Right lobe of liver (tissue), 6 donors: ENCODE measurements at regions not wholly inside any gene's neighbourhood (a gene's known extent, or its start where the extent isn't known, plus 50 kb on each side); places are given as distances from the start of the nearest gene placed in this dataset.
"Not testable (repeated sequence)": the region's sequence is repeated elsewhere in the genome, so short reads cannot be mapped to it uniquely, and the experiment has no call there.

Experiments
- ATAC-seq, 4 donors: fragments of 200-7000 bp; cut with Tn5 transposase; one replicate each; pipeline ENCODE4 v1.9.1; 2020; ENCODE audit warnings: mild to moderate bottlenecking in 4 of 4, moderate library complexity in 4 of 4
- DNase-seq, 3 donors: peaks; one replicate each; pipeline ENCODE4 v3.0.0-alpha.2; 2020
- H3K27ac ChIP-seq, 3 donors: fragments of 200-600 bp; one replicate each; pipeline ENCODE4 v1.8.0; 2022
- H3K27me3 ChIP-seq, 2 donors: fragments of 200-600 bp; one replicate each; pipeline ENCODE4 v1.8.0; 2022
- H3K36me3 ChIP-seq, 4 donors: fragments of 200-600 bp; sonication (generic) in 1 of 4; one replicate each; pipeline versions ENCODE4 v1.5.1 to v1.8.0; 2017 to 2022; ENCODE audit warnings: control low read depth in 1 of 4
- H3K4me1 ChIP-seq, 4 donors: fragments of 200-600 bp; sonication (generic) in 1 of 4; one replicate each; pipeline versions ENCODE4 v1.5.1 to v1.8.0; 2017 to 2022; ENCODE audit warnings: control low read depth in 1 of 4
- H3K4me3 ChIP-seq, 3 donors: fragments of 200-600 bp; one replicate each; pipeline ENCODE4 v1.8.0; 2022
- H3K9me3 ChIP-seq, 4 donors: fragments of 200-600 bp; sonication (generic) in 1 of 4; one replicate each; pipeline versions ENCODE4 v1.5.1 to v1.8.0; 2017 to 2022; ENCODE audit warnings: control low read depth in 1 of 4
- POLR2A ChIP-seq: fragments of 450-650 bp; IDR thresholded peaks from one replicate; pipeline ENCODE4 v1.6.1; 2017; ENCODE audit warnings: antibody characterized with exemption, mild to moderate bottlenecking
- WGBS: methylation state at CpG from one replicate; pipeline ENCODE4 v1.1.6; 2018; ENCODE audit warnings: low coverage, low lambda C conversion rate; ENCODE audit not compliant: insufficient coverage; ENCODE audit errors: missing lambda C conversion rate; 5-methylcytosine and 5-hydroxymethylcytosine counted together
- intact Hi-C, 2 donors: fragments of 100-400 bp; cut with DNase I; formaldehyde crosslinking; loops; one replicate each; pipeline versions ENCODE4 v1.11.2 to v1.14.1; 2022
- TF ChIP-seq, protein P1 (sequence below), 4 donors: fragments of 200-600 bp in 3 of 4; fragments of 450-650 bp in 1 of 4; IDR thresholded peaks; one replicate each; pipeline versions ENCODE4 v1.5.1 to v1.8.0; 2016 to 2022; ENCODE audit warnings: antibody characterized with exemption in 4 of 4, mild to moderate bottlenecking in 2 of 4
- donor health status: DM: no; HTN: yes; CAD: no.
- donor health status: DM: no; HTN: no; CAD: no.
- donor health status: DM: no; HTN: no; CAD: no.
- donor health status: DM: no; HTN: yes; CAD: no.
- donor health status: DM: no; HTN: yes; CAD: no.

DNA sequence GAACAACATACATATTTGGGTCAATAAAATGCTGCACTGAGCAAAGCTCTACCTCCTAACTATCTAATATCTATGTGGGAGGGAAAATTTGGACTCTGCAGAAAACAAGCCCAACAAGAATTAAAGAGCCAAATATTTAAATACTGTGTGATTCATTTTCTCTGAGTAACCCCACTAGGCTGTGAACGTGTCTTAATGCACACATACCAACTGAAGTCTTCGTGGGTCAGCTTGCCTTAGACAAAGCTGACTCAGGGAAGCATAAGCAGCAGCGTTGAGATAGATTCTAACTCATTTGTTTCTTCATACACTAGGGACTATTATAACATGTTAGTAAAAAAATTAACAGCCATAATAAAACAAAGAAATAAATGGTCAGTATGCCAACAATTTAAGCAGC is 114.3 kb downstream of the GJA1 start:
- ATAC-seq (no peak), DNase-seq (no peak)
- Histone ChIP-seq H3K27ac (no peak overlapping the region), H3K4me1 (no peaks in the 10 kb centered on the region), H3K9me3 (no peaks in the 10 kb centered on the region), H3K27me3 (no peaks in the 10 kb centered on the region), H3K4me3 (no peak overlapping the region), H3K36me3 (no peaks in the 10 kb centered on the region)
- intact Hi-C loops, result no loop called here
- WGBS, result 34% methylated on average over 3 of the region's 3 CpGs
- TF ChIP-seq, protein P1, sequence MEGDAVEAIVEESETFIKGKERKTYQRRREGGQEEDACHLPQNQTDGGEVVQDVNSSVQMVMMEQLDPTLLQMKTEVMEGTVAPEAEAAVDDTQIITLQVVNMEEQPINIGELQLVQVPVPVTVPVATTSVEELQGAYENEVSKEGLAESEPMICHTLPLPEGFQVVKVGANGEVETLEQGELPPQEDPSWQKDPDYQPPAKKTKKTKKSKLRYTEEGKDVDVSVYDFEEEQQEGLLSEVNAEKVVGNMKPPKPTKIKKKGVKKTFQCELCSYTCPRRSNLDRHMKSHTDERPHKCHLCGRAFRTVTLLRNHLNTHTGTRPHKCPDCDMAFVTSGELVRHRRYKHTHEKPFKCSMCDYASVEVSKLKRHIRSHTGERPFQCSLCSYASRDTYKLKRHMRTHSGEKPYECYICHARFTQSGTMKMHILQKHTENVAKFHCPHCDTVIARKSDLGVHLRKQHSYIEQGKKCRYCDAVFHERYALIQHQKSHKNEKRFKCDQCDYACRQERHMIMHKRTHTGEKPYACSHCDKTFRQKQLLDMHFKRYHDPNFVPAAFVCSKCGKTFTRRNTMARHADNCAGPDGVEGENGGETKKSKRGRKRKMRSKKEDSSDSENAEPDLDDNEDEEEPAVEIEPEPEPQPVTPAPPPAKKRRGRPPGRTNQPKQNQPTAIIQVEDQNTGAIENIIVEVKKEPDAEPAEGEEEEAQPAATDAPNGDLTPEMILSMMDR (IDR thresholded peaks at IDR 0.05), result no peak
- TF ChIP-seq POLR2A, result no peak

DNA sequence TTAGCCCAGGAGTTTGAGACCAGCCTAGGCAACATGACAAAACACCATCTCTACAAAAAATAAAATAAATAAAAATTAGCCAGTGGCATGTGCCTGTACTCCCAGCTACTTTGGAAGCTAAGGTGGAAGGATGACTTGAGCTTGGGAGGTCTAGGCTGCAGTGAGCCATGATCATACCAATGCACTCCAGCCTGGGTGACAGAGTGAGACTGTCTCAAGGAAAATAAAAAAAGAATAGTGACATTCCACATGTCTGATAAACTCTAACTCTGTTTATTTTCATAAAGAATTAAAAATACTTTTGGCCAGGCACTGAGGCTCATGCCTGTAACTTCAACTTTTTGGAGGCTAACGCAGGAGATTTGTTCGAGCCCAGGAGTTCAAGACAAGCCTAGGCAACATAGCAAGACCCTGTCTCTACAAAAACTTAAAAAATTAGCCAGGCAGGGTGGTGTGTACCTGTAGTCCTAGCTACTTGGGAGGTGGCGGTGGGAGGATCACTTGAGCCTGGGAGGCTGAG is 115.1 kb downstream of the GJA1 start:
- DNase-seq (no peak), ATAC-seq (no peak)
- Histone ChIP-seq H3K27ac (no peak overlapping the region), H3K36me3 (no peaks in the 10 kb centered on the region), H3K9me3 (no peaks in the 10 kb centered on the region), H3K4me1 (no peaks in the 10 kb centered on the region), H3K4me3 (no peak overlapping the region), H3K27me3 (no peaks in the 10 kb centered on the region)
- TF ChIP-seq POLR2A, result no peak
- TF ChIP-seq, protein P1 (IDR thresholded peaks at IDR 0.05), result no peak
- WGBS, result 65% methylated on average over 3 of the region's 3 CpGs
- intact Hi-C loops, result no loop called here

DNA sequence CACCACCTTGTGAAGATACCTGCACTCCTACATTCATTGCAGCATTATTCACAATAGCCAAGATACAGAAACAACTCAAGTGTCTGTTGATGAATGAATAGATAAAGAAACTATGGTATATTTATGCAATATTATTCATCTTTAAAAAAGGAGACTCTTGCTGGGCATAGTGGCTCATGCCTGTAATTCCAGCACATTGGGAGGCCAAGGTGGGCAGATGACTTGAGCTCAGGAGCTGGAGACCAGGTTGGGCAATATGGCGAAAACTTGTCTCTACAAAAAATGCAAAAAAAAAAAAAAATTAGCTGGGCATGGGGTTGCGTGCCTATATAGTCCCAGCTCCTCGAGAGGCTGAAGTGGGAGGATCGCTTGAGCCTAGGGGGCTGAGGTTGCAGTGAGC is 119.8 kb downstream of the GJA1 start:
- H3K9me3 ChIP-seq, result no peaks in the 10 kb centered on the region
- intact Hi-C loops, result no loop called here

GRCh38 chr6:121556149-121556548 is 120.7 kb downstream of the GJA1 start:
- H3K9me3 ChIP-seq, DNase-seq, H3K36me3 ChIP-seq, H3K4me3 ChIP-seq, H3K4me1 ChIP-seq, ATAC-seq, H3K27me3 ChIP-seq, H3K27ac ChIP-seq, intact Hi-C loops: not testable (repeated sequence)
- 79% methylated on average over 3 of the region's 3 CpGs for WGBS

More for the DNA sequence above, 119.8 kb downstream of the GJA1 start:
- Histone ChIP-seq H3K27me3 (no peaks in the 10 kb centered on the region), H3K36me3 (no peaks in the 10 kb centered on the region), H3K4me1 (no peaks in the 10 kb centered on the region), H3K4me3 (no peak overlapping the region), H3K27ac (no peak overlapping the region)
- ATAC-seq (no peak), DNase-seq (no peak)
- 74% methylated on average over 4 of the region's 4 CpGs for WGBS
- TF ChIP-seq, protein P1 (IDR thresholded peaks at IDR 0.05), result no peak
- TF ChIP-seq POLR2A, result no peak

GRCh38 chr6:121557146-121557940 is 121.9 kb downstream of the GJA1 start:
- Histone ChIP-seq H3K27ac (no peak overlapping the region), H3K36me3 (no peaks in the 10 kb centered on the region), H3K9me3 (no peaks in the 10 kb centered on the region), H3K27me3 (no peaks in the 10 kb centered on the region), H3K4me1 (no peaks in the 10 kb centered on the region), H3K4me3 (no peak overlapping the region)
- TF ChIP-seq POLR2A, result no peak
- TF ChIP-seq, protein P1 (IDR thresholded peaks at IDR 0.05), result no peak
- intact Hi-C loops, result no loop called here
- DNase-seq (no peak), ATAC-seq (no peak)
- WGBS, result 75% methylated on average over 1 of the region's 2 CpGs
